B cell (primary cell): ENCODE measurements at regions not wholly inside any gene's neighbourhood (a gene's known extent, or its start where the extent isn't known, plus 50 kb on each side); places are given as distances from the start of the nearest gene placed in this dataset.
"Not testable (repeated sequence)": the region's sequence is repeated elsewhere in the genome, so short reads cannot be mapped to it uniquely, and the experiment has no call there.

ENCODE experiments used
- ATAC-seq: fragments of 200-7000 bp; cut with Tn5 transposase; one replicate; pipeline ENCODE4 v1.10.0; 2021; ENCODE audit warnings: low read depth, mild to moderate bottlenecking, moderate number of reproducible peaks, moderate library complexity
- CTCF ChIA-PET: fragments of 350-600 bp; sonication (Branson Sonifier 250); formaldehyde crosslinking; loops from one replicate; lab custom pipeline; 2021; ENCODE audit warnings: antibody characterized with exemption, inconsistent platforms; lab: Charles Lee
- POLR2A ChIA-PET: fragments of 350-600 bp; sonication (Branson Sonifier 250); formaldehyde crosslinking; loops from one replicate; lab custom pipeline; 2021; ENCODE audit warnings: antibody characterized with exemption; lab: Charles Lee
- DNase-seq: peaks from one replicate; pipeline ENCODE4 v3.0.0; 2013
- H2AFZ ChIP-seq: 2 replicates; pipeline ENCODE4 v1.6.1; 2012; ENCODE audit warnings: mild to moderate bottlenecking, low read depth, low read length; ENCODE audit not compliant: insufficient read depth, poor library complexity, severe bottlenecking
- H3K27ac ChIP-seq, 2 donors: 1 replicate in 1 of 2; 2 replicates in 1 of 2; pipeline ENCODE4 v1.5.1; 2012 to 2013; ENCODE audit warnings: low read length in 2 of 2, mild to moderate bottlenecking in 2 of 2, moderate library complexity in 1 of 2
- H3K27me3 ChIP-seq, 4 experiments: fragments of 200-600 bp in 1 of 4; sonication (generic) in 1 of 4; replicated peaks in 1 of 4; 1 replicate in 2 of 4; 2 replicates in 2 of 4; pipeline versions ENCODE4 v1.6.1 to v1.7.0; 2013 to 2016; ENCODE audit warnings: low read length in 3 of 4, mild to moderate bottlenecking in 2 of 4, mixed read lengths in 1 of 4, moderate library complexity in 1 of 4; ENCODE audit not compliant: insufficient read depth in 4 of 4, control insufficient read depth in 3 of 4; ENCODE audit errors: control extremely low read depth in 1 of 4
- H3K36me3 ChIP-seq, 2 experiments: replicated peaks in 1 of 2; 1 replicate in 1 of 2; 2 replicates in 1 of 2; pipeline versions ENCODE4 v1.6.1 to v1.7.1; 2013; ENCODE audit warnings: low read length in 1 of 2; ENCODE audit not compliant: insufficient read depth in 2 of 2, control insufficient read depth in 1 of 2; ENCODE audit errors: control extremely low read depth in 1 of 2, extremely low read depth in 1 of 2
- H3K4me1 ChIP-seq, 2 donors: fragments of 200-600 bp in 1 of 2; sonication (generic) in 1 of 2; 1 replicate in 1 of 2; 2 replicates in 1 of 2; pipeline versions ENCODE4 v1.5.1 to v1.6.1; 2013 to 2017; ENCODE audit warnings: low read length in 2 of 2; ENCODE audit not compliant: control insufficient read depth in 2 of 2, insufficient read depth in 2 of 2
- H3K4me2 ChIP-seq: replicated peaks from 2 replicates; pipeline ENCODE3; 2012; ENCODE audit warnings: mild to moderate bottlenecking, low read depth, low read length; ENCODE audit not compliant: poor library complexity, severe bottlenecking
- H3K4me3 ChIP-seq, 5 experiments: fragments of 200-600 bp in 1 of 5; sonication (generic) in 1 of 5; 1 replicate in 3 of 5; 2 replicates in 2 of 5; pipeline versions ENCODE4 v1.5.1 to v1.7.0; 2011 to 2016; ENCODE audit warnings: low read length in 4 of 5, mild to moderate bottlenecking in 4 of 5, low read depth in 2 of 5, control low read depth in 1 of 5, moderate library complexity in 1 of 5; ENCODE audit not compliant: insufficient read depth in 1 of 5; ENCODE audit errors: control extremely low read depth in 1 of 5, extremely low read depth in 1 of 5
- H3K79me2 ChIP-seq: fragments of 200-600 bp; sonication (generic); one replicate; pipeline ENCODE4 v1.6.0; 2016; ENCODE audit warnings: low read length; ENCODE audit not compliant: control insufficient read depth, insufficient read depth
- H3K9ac ChIP-seq: fragments of 200-600 bp; sonication (generic); 2 replicates; pipeline ENCODE4 v1.6.1; 2017; ENCODE audit warnings: mild to moderate bottlenecking, low read length, moderate library complexity
- H3K9me3 ChIP-seq, 3 donors: one replicate each; pipeline versions ENCODE4 v1.6.1 to v1.7.1; 2013; ENCODE audit warnings: low read length in 2 of 3; ENCODE audit not compliant: control insufficient read depth in 2 of 3, insufficient read depth in 1 of 3; ENCODE audit errors: control extremely low read depth in 1 of 3
- H4K20me1 ChIP-seq: 2 replicates; pipeline ENCODE4 v1.6.0; 2012; ENCODE audit warnings: mild to moderate bottlenecking, low read length; ENCODE audit not compliant: insufficient read depth, control insufficient read depth, poor library complexity, severe bottlenecking
- H3K27ac Mint-ChIP-seq: one replicate; pipeline ENCODE4 v1.8.0; 2021; ENCODE audit warnings: mixed read lengths
- H3K27me3 Mint-ChIP-seq: one replicate; pipeline ENCODE4 v1.8.0; 2021; ENCODE audit warnings: mixed read lengths
- H3K4me1 Mint-ChIP-seq: one replicate; pipeline ENCODE4 v1.8.0; 2021; ENCODE audit warnings: mixed read lengths
- H3K4me3 Mint-ChIP-seq: one replicate; pipeline ENCODE4 v1.8.0; 2021; ENCODE audit warnings: mixed read lengths
- H3K9me3 Mint-ChIP-seq: one replicate; pipeline ENCODE4 v1.8.0; 2022; ENCODE audit warnings: mixed read lengths; ENCODE audit not compliant: insufficient read depth
- EZH2 ChIP-seq: IDR thresholded peaks from 2 replicates; pipeline ENCODE4 v1.6.1; 2012; ENCODE audit warnings: borderline replicate concordance, low read depth, mild to moderate bottlenecking, moderate library complexity, low read length; ENCODE audit not compliant: insufficient read depth, poor library complexity, severe bottlenecking
- WGBS: methylation state at CpG from one replicate; pipeline ENCODE4 v1.1.5; 2013; ENCODE audit warnings: missing lambda C conversion rate; ENCODE audit not compliant: insufficient coverage; 5-methylcytosine and 5-hydroxymethylcytosine counted together
- intact Hi-C: fragments of 100-400 bp; cut with micrococcal nuclease; formaldehyde crosslinking; loops from one replicate; pipeline ENCODE4 v1.10.0; 2022
- TF ChIP-seq, protein P1 (sequence below): fragments of 200-600 bp; IDR thresholded peaks from one replicate; pipeline ENCODE4 v1.8.0; 2022; ENCODE audit warnings: antibody characterized with exemption, mild to moderate bottlenecking

- DNase-seq (no peak), ATAC-seq (no peak)
- CTCF ChIA-PET, result no interaction called here
- Mint-ChIP-seq H3K27ac (no peak overlapping the region), H3K4me1 (no peaks in the 10 kb centered on the region), H3K9me3 (no peaks in the 10 kb centered on the region), H3K4me3 (no peak overlapping the region), H3K27me3 (no peaks in the 10 kb centered on the region)
- POLR2A ChIA-PET, result no interaction called here
- no CpG with 5 or more reads among the region's 2 CpGs for WGBS
- H3K36me3 ChIP-seq, result no peaks in the 10 kb centered on the region
- H4K20me1 ChIP-seq, result no peaks in the 10 kb centered on the region
- no peak overlapping the region for H3K27ac ChIP-seq
- no peak overlapping the region for H3K9ac ChIP-seq
- H3K9me3 ChIP-seq, result peaks cover 0 to 12% (median 12%) of the 10 kb centered on the region in 3 donors
- H3K4me2 ChIP-seq, result no peak overlapping the region
- H3K79me2 ChIP-seq, result no peaks in the 10 kb centered on the region
- intact Hi-C loops, result no loop called here
- H3K4me1 ChIP-seq, result no peaks in the 10 kb centered on the region
- H3K27me3 ChIP-seq, result no peaks in the 10 kb centered on the region
- H2AFZ ChIP-seq, result no peak overlapping the region
- no peak overlapping the region for H3K4me3 ChIP-seq
- TF ChIP-seq EZH2, result no peak
- TF ChIP-seq, protein P1, sequence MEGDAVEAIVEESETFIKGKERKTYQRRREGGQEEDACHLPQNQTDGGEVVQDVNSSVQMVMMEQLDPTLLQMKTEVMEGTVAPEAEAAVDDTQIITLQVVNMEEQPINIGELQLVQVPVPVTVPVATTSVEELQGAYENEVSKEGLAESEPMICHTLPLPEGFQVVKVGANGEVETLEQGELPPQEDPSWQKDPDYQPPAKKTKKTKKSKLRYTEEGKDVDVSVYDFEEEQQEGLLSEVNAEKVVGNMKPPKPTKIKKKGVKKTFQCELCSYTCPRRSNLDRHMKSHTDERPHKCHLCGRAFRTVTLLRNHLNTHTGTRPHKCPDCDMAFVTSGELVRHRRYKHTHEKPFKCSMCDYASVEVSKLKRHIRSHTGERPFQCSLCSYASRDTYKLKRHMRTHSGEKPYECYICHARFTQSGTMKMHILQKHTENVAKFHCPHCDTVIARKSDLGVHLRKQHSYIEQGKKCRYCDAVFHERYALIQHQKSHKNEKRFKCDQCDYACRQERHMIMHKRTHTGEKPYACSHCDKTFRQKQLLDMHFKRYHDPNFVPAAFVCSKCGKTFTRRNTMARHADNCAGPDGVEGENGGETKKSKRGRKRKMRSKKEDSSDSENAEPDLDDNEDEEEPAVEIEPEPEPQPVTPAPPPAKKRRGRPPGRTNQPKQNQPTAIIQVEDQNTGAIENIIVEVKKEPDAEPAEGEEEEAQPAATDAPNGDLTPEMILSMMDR, result no peak
These were observed 200.9 kb upstream of the IVNS1ABP start for GRCh38 chr1:185517808-185518419.

- H3K9ac ChIP-seq, H3K4me1 Mint-ChIP-seq, H3K4me3 Mint-ChIP-seq, DNase-seq, H4K20me1 ChIP-seq, H2AFZ ChIP-seq, H3K27ac ChIP-seq, H3K79me2 ChIP-seq, H3K27ac Mint-ChIP-seq, intact Hi-C loops, ATAC-seq, H3K36me3 ChIP-seq, H3K27me3 Mint-ChIP-seq, H3K4me1 ChIP-seq, H3K9me3 Mint-ChIP-seq, H3K4me3 ChIP-seq, POLR2A ChIA-PET, H3K4me2 ChIP-seq, CTCF ChIA-PET, H3K27me3 ChIP-seq: not testable (repeated sequence)
- peaks cover 0 to 12% (median 12%) of the 10 kb centered on the region in 3 donors for H3K9me3 ChIP-seq
- no CpG with 5 or more reads among the region's 2 CpGs for WGBS
These were observed 200.3 kb upstream of the IVNS1ABP start for GRCh38 chr1:185517301-185517700.
